Esophagus (tissue), 2 donors: ENCODE measurements at regions not wholly inside any gene's neighbourhood (a gene's known extent, or its start where the extent isn't known, plus 50 kb on each side); places are given as distances from the start of the nearest gene placed in this dataset.

Experiments
- H3K27ac ChIP-seq, 2 donors: one replicate each; pipeline ENCODE4 v1.5.1; 2013; ENCODE audit warnings: low read depth in 2 of 2, mild to moderate bottlenecking in 2 of 2, inconsistent platforms in 1 of 2, low read length in 1 of 2, moderate library complexity in 1 of 2
- H3K27me3 ChIP-seq, 2 donors: one replicate each; pipeline ENCODE4 v1.6.1; 2013; ENCODE audit warnings: low read length in 2 of 2, control low read depth in 1 of 2, mild to moderate bottlenecking in 1 of 2; ENCODE audit not compliant: insufficient read depth in 2 of 2, control insufficient read depth in 1 of 2
- H3K36me3 ChIP-seq, 2 donors: one replicate each; pipeline ENCODE4 v1.6.1; 2013; ENCODE audit warnings: low read length in 1 of 2; ENCODE audit not compliant: control insufficient read depth in 2 of 2, insufficient read depth in 2 of 2
- H3K4me1 ChIP-seq, 2 donors: one replicate each; pipeline ENCODE4 v1.6.1; 2013; ENCODE audit warnings: low read length in 1 of 2; ENCODE audit not compliant: control insufficient read depth in 2 of 2, insufficient read depth in 2 of 2
- H3K4me3 ChIP-seq, 2 donors: one replicate each; pipeline ENCODE4 v1.5.1; 2013; ENCODE audit warnings: low read length in 2 of 2, mild to moderate bottlenecking in 2 of 2, low read depth in 1 of 2, moderate library complexity in 1 of 2
- H3K9me3 ChIP-seq, 2 donors: one replicate each; pipeline ENCODE4 v1.6.1; 2013; ENCODE audit warnings: mild to moderate bottlenecking in 2 of 2, low read depth in 1 of 2, low read length in 1 of 2, moderate library complexity in 1 of 2; ENCODE audit not compliant: control insufficient read depth in 2 of 2, insufficient read depth in 1 of 2
- WGBS, 2 donors: extraction: QIAGEN DNeasy Blood & Tissue Kit; methylation state at CpG; one replicate each; pipeline ENCODE4 v1.1.7; 2013; 5-methylcytosine and 5-hydroxymethylcytosine counted together
- donor health status: healthy with polysubstance abuse.
- donor health status: Bipolar disorder and iron deficiency.

DNA sequence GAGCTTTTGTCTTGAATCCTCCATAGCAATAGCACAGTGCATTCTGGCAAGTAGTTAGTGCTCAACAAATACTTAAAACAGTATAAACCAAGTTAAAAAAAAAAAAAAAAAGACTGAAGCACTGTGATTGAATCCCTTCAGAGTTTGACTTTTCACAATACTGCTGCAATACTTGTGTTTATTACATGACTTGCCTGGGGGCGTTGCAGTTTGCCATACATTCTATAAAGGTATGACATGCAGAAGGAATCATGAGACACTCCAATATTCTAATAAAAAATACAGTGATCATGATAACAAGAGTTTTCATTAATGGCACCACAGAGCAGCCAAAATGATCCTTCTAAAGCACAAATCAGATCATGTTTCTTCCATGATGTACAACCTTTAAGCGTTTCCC lies 205.0 kb upstream of the CDKN3 start:
- Histone ChIP-seq H3K27ac (no peak overlapping the region), H3K4me3 (no peak overlapping the region), H3K36me3 (no peaks in the 10 kb centered on the region), H3K9me3 (no peaks in the 10 kb centered on the region), H3K4me1 (no peaks in the 10 kb centered on the region), H3K27me3 (no peaks in the 10 kb centered on the region)
- 46 to 51% methylated on average over 2 of the region's 2 CpGs for WGBS, 2 donors

DNA sequence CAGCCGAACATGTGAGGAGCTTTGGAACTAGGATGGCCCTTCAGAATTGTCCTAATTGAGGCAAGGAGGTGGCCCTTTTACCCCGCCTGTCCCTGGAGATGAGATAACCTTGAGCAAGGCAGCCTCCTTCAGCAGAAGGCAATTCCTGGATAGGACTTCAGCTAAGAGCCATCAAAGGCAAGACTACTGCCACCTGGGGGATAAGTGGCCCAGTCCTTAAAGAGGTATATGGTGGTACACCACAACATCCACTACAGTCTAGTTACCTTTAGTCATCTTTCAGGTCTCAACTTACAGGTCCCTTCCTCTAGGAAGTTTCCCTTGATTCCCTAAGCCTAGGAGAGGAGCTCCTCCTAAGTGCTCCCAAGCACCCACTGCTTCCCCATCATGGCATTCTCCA lies 204.2 kb upstream of the CDKN3 start:
- H3K4me1 ChIP-seq: no peaks in the 10 kb centered on the region
- WGBS, 2 donors: 68 to 87% methylated on average over 2 of the region's 2 CpGs
- no peaks in the 10 kb centered on the region for H3K9me3 ChIP-seq
- H3K36me3 ChIP-seq: no peaks in the 10 kb centered on the region
- H3K27me3 ChIP-seq: no peaks in the 10 kb centered on the region
- H3K27ac ChIP-seq: no peak overlapping the region
- no peak overlapping the region for H3K4me3 ChIP-seq

GRCh38 chr14:54193871-54194270 lies 202.9 kb upstream of the CDKN3 start:
- Histone ChIP-seq H3K27me3 (no peaks in the 10 kb centered on the region), H3K9me3 (no peaks in the 10 kb centered on the region), H3K36me3 (no peaks in the 10 kb centered on the region), H3K27ac (no peak overlapping the region), H3K4me1 (no peaks in the 10 kb centered on the region), H3K4me3 (no peak overlapping the region)
- WGBS, 2 donors: 43 to 60% methylated on average over 3 of the region's 3 CpGs

- Histone ChIP-seq H3K36me3 (no peaks in the 10 kb centered on the region), H3K27me3 (no peaks in the 10 kb centered on the region), H3K27ac (no peak overlapping the region), H3K9me3 (no peaks in the 10 kb centered on the region), H3K4me3 (no peak overlapping the region), H3K4me1 (no peaks in the 10 kb centered on the region)
- 74 to 75% methylated on average over 2 of the region's 2 CpGs for WGBS, 2 donors
Observed at GRCh38 chr14:54194501-54194900, 202.3 kb upstream of the CDKN3 start.

DNA sequence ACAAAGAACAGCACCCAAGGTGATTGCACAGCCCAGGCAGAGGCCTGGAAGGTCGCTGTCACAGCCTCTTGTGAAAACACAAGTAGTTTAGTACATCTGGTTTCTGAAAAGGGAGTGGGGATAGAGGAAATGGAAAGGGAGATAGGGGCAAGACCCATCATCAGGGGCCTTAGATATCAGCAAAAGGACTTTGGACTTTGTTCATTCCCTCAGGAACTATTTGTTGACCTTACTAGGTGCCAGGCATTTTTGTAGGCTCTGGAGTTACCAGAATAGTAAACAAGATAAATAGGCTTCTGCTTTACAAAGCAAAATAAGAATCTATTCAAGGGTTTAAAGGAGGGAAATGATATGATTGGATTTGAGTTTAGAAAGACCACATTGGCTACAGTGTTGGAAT lies 199.4 kb upstream of the CDKN3 start:
- Histone ChIP-seq H3K27ac (no peak overlapping the region), H3K27me3 (no peaks in the 10 kb centered on the region), H3K4me1 (no peaks in the 10 kb centered on the region), H3K36me3 (no peaks in the 10 kb centered on the region), H3K9me3 (peaks cover 0 to 4% of the 10 kb centered on the region in 2 donors), H3K4me3 (no peak overlapping the region)
- WGBS, 2 donors: 58 to 62% methylated on average over 1 of the region's 1 CpG

DNA sequence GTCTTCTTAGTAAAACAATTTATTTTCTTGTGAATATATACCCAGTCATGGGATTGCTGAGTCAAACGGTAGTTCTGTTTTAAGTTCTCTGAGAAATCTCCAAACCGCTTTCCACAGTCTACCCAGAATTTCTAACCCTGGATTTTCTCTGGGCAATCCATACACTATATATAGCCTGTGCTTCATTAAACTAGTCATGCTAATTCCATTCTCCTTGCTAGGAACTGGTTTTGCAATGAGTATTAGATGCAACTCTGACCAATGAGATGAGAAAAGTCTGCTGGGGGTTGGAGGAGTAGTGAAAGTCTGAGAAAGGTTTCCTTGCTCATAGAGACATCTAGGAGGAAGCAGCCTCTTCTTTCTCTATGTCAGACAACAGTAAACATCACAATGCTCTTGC lies 196.1 kb upstream of the CDKN3 start:
- Histone ChIP-seq H3K4me3 (no peak overlapping the region), H3K27ac (no peak overlapping the region)
- WGBS, 2 donors: 93 to 95% methylated on average over 2 of the region's 2 CpGs

DNA sequence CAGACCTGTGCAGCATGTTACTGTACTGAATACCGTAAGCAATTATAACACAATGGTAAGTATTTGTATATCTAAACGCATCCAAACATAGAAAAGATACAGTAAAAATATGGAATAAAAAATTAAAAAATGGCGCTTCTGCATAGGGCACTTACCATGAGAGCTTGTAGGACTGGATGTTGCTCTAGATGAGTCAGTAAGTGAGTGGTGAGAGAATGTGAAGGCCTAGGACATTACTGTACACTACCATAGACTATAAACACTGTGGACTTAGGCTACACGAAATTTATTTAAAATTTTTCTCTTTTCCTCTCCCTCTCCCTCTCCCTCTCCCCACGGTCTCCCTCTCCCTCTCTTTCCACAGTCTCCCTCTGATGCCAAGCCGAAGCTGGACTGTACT lies 194.5 kb upstream of the CDKN3 start:
- Histone ChIP-seq H3K9me3 (peaks cover 0 to 4% of the 10 kb centered on the region in 2 donors), H3K27me3 (no peaks in the 10 kb centered on the region), H3K27ac (no peak overlapping the region), H3K4me3 (no peak overlapping the region), H3K36me3 (no peaks in the 10 kb centered on the region), H3K4me1 (no peaks in the 10 kb centered on the region)
- WGBS, 2 donors: 84 to 95% methylated on average over 5 to 6 of the region's 6 CpGs

More for the DNA sequence above, 196.1 kb upstream of the CDKN3 start:
- peaks cover 0 to 4% of the 10 kb centered on the region in 2 donors for H3K9me3 ChIP-seq
- no peaks in the 10 kb centered on the region for H3K27me3 ChIP-seq
- no peaks in the 10 kb centered on the region for H3K4me1 ChIP-seq
- no peaks in the 10 kb centered on the region for H3K36me3 ChIP-seq

GRCh38 chr14:54206516-54206915 lies 190.3 kb upstream of the CDKN3 start:
- Histone ChIP-seq H3K27ac (no peak overlapping the region), H3K27me3 (no peaks in the 10 kb centered on the region), H3K4me3 (no peak overlapping the region), H3K4me1 (no peaks in the 10 kb centered on the region), H3K36me3 (no peaks in the 10 kb centered on the region), H3K9me3 (peaks cover 0 to 4% of the 10 kb centered on the region in 2 donors)
- WGBS, 2 donors: 29 to 30% methylated on average over 1 of the region's 1 CpG

- no peak overlapping the region for H3K27ac ChIP-seq
- H3K4me3 ChIP-seq: no peak overlapping the region
- H3K27me3 ChIP-seq: no peaks in the 10 kb centered on the region
- no peaks in the 10 kb centered on the region for H3K36me3 ChIP-seq
- 46 to 58% methylated on average over 2 of the region's 2 CpGs for WGBS, 2 donors
- no peaks in the 10 kb centered on the region for H3K4me1 ChIP-seq
- H3K9me3 ChIP-seq: no peaks in the 10 kb centered on the region
Observed at GRCh38 chr14:54207075-54207474, 189.7 kb upstream of the CDKN3 start.

DNA sequence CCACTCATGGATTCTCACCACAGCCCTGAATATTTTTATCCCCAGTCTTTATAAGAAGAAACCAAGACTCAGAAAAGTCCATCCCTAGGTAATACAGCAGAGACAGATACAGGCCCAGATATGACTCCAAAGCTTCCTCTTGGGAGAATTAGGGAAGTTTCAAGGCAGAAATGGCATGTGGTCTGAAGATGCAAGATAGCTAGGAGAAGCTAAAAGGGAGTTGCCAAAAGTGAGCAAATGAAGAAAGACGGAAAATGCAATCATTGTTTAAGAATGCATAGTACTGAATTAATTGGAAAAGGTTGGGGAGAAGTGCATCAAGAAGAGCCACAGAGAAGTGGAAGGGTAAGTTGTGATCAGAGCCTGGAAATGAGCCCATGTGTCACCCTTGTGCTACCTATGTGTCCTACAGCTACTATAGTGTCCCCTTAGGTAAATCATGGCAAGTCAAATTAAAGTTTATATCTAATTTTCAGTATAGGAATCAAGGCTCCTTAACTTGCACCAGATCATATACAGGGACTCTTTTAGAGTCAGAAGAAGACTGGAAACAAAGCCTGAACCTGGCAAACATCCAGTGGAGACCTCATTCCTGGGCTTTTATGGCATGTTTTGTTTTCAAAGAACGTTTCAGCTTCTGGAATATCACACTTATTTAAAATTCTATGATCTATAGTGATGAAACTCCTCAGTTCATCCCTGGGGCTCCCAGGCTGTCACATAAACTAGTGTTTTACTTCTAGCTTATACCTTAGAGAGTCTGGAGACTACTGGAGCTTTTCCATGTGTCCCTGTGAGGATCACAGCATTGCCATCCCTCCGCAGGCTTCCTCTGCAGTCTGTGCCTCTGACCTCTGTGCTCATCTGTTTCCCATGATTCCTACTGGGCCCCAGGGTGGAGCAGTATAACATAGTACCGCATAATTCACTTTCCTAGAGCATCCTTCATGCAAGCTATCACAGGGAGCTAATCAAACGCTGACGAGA lies 189.0 kb upstream of the CDKN3 start:
- Histone ChIP-seq H3K9me3 (no peaks in the 10 kb centered on the region), H3K27ac (no peak overlapping the region), H3K36me3 (no peaks in the 10 kb centered on the region), H3K4me1 (no peaks in the 10 kb centered on the region), H3K4me3 (no peak overlapping the region), H3K27me3 (no peaks in the 10 kb centered on the region)
- WGBS, 2 donors: 72 to 74% methylated on average over 6 of the region's 6 CpGs
